Activated T-cell treated with anti-CD3 and anti-CD28 coated beads for 48 hours (primary cell): ENCODE measurements at regions not wholly inside any gene's neighbourhood (a gene's known extent, or its start where the extent isn't known, plus 50 kb on each side); places are given as distances from the start of the nearest gene placed in this dataset.
A peak's percentile ranks its signal among the peaks of the same experiment; 100 is the strongest.
"Not testable (repeated sequence)": the region's sequence is repeated elsewhere in the genome, so short reads cannot be mapped to it uniquely, and the experiment has no call there.

Experiments
- DNase-seq: peaks from one replicate; pipeline ENCODE4 v3.0.0-alpha.2; 2020; ENCODE audit warnings: low read depth

- peak; percentile 27 for DNase-seq
Measured at GRCh38 chr2:113551637-113552318, 53.3 kb downstream of the FOXD4L1 start.

GRCh38 chr2:113559820-113560219 is 61.4 kb downstream of the FOXD4L1 start:
- not testable (repeated sequence) for DNase-seq

- DNase-seq: not testable (repeated sequence)
Measured at GRCh38 chr2:113562662-113563061, 64.2 kb downstream of the FOXD4L1 start.

GRCh38 chr2:113566674-113567480 is 60.2 kb upstream of the RABL2A start:
- not testable (repeated sequence) for DNase-seq

GRCh38 chr2:113567481-113567849 is 59.6 kb upstream of the RABL2A start:
- DNase-seq: not testable (repeated sequence)

GRCh38 chr2:113568231-113568630 is 58.8 kb upstream of the RABL2A start:
- not testable (repeated sequence) for DNase-seq

- not testable (repeated sequence) for DNase-seq
Measured at GRCh38 chr2:113570082-113570481, 57.0 kb upstream of the RABL2A start.

GRCh38 chr2:113570509-113571009 is 56.5 kb upstream of the RABL2A start:
- DNase-seq: not testable (repeated sequence)

GRCh38 chr2:113571482-113572068 is 55.5 kb upstream of the RABL2A start:
- DNase-seq: not testable (repeated sequence)

- DNase-seq: not testable (repeated sequence)
Measured at GRCh38 chr2:113575721-113576120, 51.3 kb upstream of the RABL2A start.

GRCh38 chr2:113576353-113576752 is 50.7 kb upstream of the RABL2A start:
- DNase-seq: not testable (repeated sequence)
